PC-9 (cell line): ENCODE measurements at regions not wholly inside any gene's neighbourhood (a gene's known extent, or its start where the extent isn't known, plus 50 kb on each side); places are given as distances from the start of the nearest gene placed in this dataset.
A peak's percentile ranks its signal among the peaks of the same experiment; 100 is the strongest.

Source experiments
- BruUV-seq: library from RNA; stranded (reverse); fragments of 400-500 nt; replicated peaks from 2 replicates; lab custom pipeline; 2021; lab: Mats Ljungman, UMichigan
- CTCF ChIA-PET: fragments of 300-600 bp; sonication (Branson Sonifier 250); formaldehyde crosslinking; loops from one replicate; lab custom pipeline; 2022; ENCODE audit warnings: antibody characterized with exemption; lab: Charles Lee
- POLR2A ChIA-PET: fragments of 300-600 bp; sonication (Branson Sonifier 250); formaldehyde crosslinking; loops from one replicate; lab custom pipeline; 2022; ENCODE audit warnings: antibody characterized with exemption; ENCODE audit not compliant: unreplicated experiment; lab: Charles Lee
- DNase-seq, 2 experiments: peaks; one replicate each; pipeline versions ENCODE4 v3.0.0 to v3.0.0-alpha.2; 2015 to 2022; ENCODE audit warnings: mixed read lengths in 1 of 2
- H2AFZ ChIP-seq: fragments of 200-600 bp; sonication (generic); 2 replicates; pipeline ENCODE4 v1.8.1; 2017; ENCODE audit warnings: antibody characterized with exemption
- H3F3A ChIP-seq: fragments of 200-600 bp; sonication (generic); 2 replicates; pipeline ENCODE4 v1.8.1; 2017; ENCODE audit warnings: antibody characterized with exemption, mild to moderate bottlenecking, low read depth; ENCODE audit not compliant: insufficient read depth
- H3K27ac ChIP-seq: fragments of 200-600 bp; sonication (generic); 2 replicates; pipeline ENCODE4 v1.6.1; 2016; ENCODE audit warnings: mixed run types
- H3K27me3 ChIP-seq: fragments of 200-600 bp; sonication (generic); 2 replicates; pipeline ENCODE4 v1.6.1; 2016; ENCODE audit warnings: low read depth, mixed run types; ENCODE audit not compliant: insufficient read depth
- H3K36me3 ChIP-seq: fragments of 200-600 bp; sonication (generic); 2 replicates; pipeline ENCODE4 v1.6.1; 2016; ENCODE audit warnings: low read depth, mixed run types
- H3K4me1 ChIP-seq: fragments of 200-600 bp; sonication (generic); replicated peaks from 2 replicates; pipeline ENCODE4 v1.6.1; 2016; ENCODE audit warnings: mixed run types; ENCODE audit not compliant: insufficient read depth
- H3K4me2 ChIP-seq: fragments of 200-600 bp; sonication (generic); 2 replicates; pipeline ENCODE4 v1.6.1; 2017; ENCODE audit warnings: mixed run types
- H3K4me3 ChIP-seq: fragments of 200-600 bp; sonication (generic); 2 replicates; pipeline ENCODE4 v1.6.1; 2016; ENCODE audit warnings: mixed run types
- H3K79me2 ChIP-seq: fragments of 200-600 bp; sonication (generic); 2 replicates; pipeline ENCODE4 v1.6.1; 2017; ENCODE audit warnings: low read depth, mixed run types
- H3K9me2 ChIP-seq: fragments of 200-600 bp; sonication (generic); 2 replicates; pipeline ENCODE4 v1.8.1; 2017; ENCODE audit warnings: mild to moderate bottlenecking; ENCODE audit not compliant: insufficient read depth
- H3K9me3 ChIP-seq: fragments of 200-600 bp; sonication (generic); 2 replicates; pipeline ENCODE4 v1.8.1; 2016; ENCODE audit warnings: low read depth; ENCODE audit not compliant: insufficient read depth
- H4K20me1 ChIP-seq: fragments of 200-600 bp; sonication (generic); 2 replicates; pipeline ENCODE4 v1.8.1; 2017; ENCODE audit not compliant: insufficient read depth
- CTCF ChIP-seq: fragments of 200-600 bp; sonication (generic); conservative IDR thresholded peaks from 2 replicates; pipeline ENCODE4 v1.6.1; 2017; ENCODE audit warnings: mixed run types, antibody characterized with exemption, mild to moderate bottlenecking, moderate library complexity
- EZH2 ChIP-seq: fragments of 200-600 bp; sonication (generic); IDR thresholded peaks from 2 replicates; pipeline ENCODE4 v1.8.0; 2017; ENCODE audit warnings: antibody characterized with exemption, low read depth
- intact Hi-C: fragments of 100-400 bp; cut with micrococcal nuclease; formaldehyde crosslinking; loops from one replicate; pipeline ENCODE4 v1.10.0; 2022; ENCODE audit not compliant: unreplicated experiment

DNA sequence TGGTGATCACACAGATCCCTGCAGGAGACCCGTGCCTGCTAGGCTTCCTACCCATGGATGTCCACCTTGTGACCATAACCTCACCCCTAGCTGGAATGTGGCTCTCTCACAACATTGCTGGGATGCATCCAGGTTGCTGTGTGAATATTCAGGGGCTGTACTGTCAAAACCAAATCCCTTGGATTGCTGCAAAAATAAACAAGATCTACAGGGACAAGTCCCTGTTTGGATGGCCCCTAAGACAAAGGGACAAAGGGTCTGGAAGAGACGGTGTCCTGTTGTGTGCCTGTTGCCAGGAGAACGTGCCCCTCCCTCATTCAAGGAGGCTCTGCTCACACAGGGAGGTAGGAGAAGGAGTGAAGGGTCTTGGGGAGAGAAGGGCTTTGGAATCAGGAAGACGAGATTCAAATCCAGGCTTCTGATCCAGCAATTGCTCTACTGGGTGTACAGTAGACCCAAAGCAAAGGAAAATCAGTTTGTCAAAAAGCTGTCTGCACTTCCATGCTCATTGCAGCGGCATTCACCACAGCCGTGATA is 89.2 kb upstream of the WASF3 start:
- no peaks in the 10 kb centered on the region for H3K36me3 ChIP-seq
- no peaks in the 10 kb centered on the region for H4K20me1 ChIP-seq
- POLR2A ChIA-PET, result no interaction called here
- H3F3A ChIP-seq, result no peaks in the 10 kb centered on the region
- H3K9me2 ChIP-seq, result no peaks in the 10 kb centered on the region
- H3K79me2 ChIP-seq, result no peaks in the 10 kb centered on the region
- H3K4me2 ChIP-seq, result no peak overlapping the region
- intact Hi-C loops, result no loop called here
- CTCF ChIA-PET, result interaction anchor here (1.5 kb wide), 1 partner anchor 284 kb away, joined by 4 read pairs; no protein-coding TSS in a partner anchor
- TF ChIP-seq CTCF, result no peak
- TF ChIP-seq EZH2, result no peak
- H3K27ac ChIP-seq, result no peak overlapping the region
- H3K4me1 ChIP-seq, result no peaks in the 10 kb centered on the region
- H3K27me3 ChIP-seq, result no peaks in the 10 kb centered on the region
- no peak overlapping the region for H3K4me3 ChIP-seq
- DNase-seq, result peak; percentile 36 to 46
- H3K9me3 ChIP-seq, result no peaks in the 10 kb centered on the region; the same call in 1 of the 2 replicates
- BruUV-seq, result no TSS peak
- H2AFZ ChIP-seq, result no peak overlapping the region

- Histone ChIP-seq H3K4me1 (no peaks in the 10 kb centered on the region), H3K79me2 (no peaks in the 10 kb centered on the region), H3K9me3 (no peaks in the 10 kb centered on the region; the same call in 1 of the 2 replicates), H3K27ac (no peak overlapping the region), H3K4me3 (no peak overlapping the region), H3F3A (no peaks in the 10 kb centered on the region), H3K4me2 (no peak overlapping the region), H3K9me2 (no peaks in the 10 kb centered on the region), H4K20me1 (no peaks in the 10 kb centered on the region), H2AFZ (no peak overlapping the region), H3K27me3 (no peaks in the 10 kb centered on the region), H3K36me3 (no peaks in the 10 kb centered on the region)
- ChIA-PET POLR2A (no interaction called here), CTCF (no interaction called here)
- BruUV-seq, result no TSS peak
- TF ChIP-seq EZH2, result no peak
- TF ChIP-seq CTCF, result no peak
- no peak for DNase-seq
- intact Hi-C loops, result no loop called here
Measured at GRCh38 chr13:26469602-26470001, 87.9 kb upstream of the WASF3 start.

GRCh38 chr13:26471807-26472206 is 85.7 kb upstream of the WASF3 start:
- no peaks in the 10 kb centered on the region for H3K4me1 ChIP-seq
- POLR2A ChIA-PET, result no interaction called here
- H3F3A ChIP-seq, result no peaks in the 10 kb centered on the region
- H3K36me3 ChIP-seq, result no peaks in the 10 kb centered on the region
- CTCF ChIA-PET, result no interaction called here
- H2AFZ ChIP-seq, result no peak overlapping the region
- intact Hi-C loops, result no loop called here
- H3K27ac ChIP-seq, result no peak overlapping the region
- no peaks in the 10 kb centered on the region for H3K27me3 ChIP-seq
- no peak overlapping the region for H3K4me3 ChIP-seq
- no peaks in the 10 kb centered on the region for H4K20me1 ChIP-seq
- DNase-seq, result no peak
- H3K79me2 ChIP-seq, result no peaks in the 10 kb centered on the region
- no peaks in the 10 kb centered on the region for H3K9me2 ChIP-seq
- TF ChIP-seq EZH2 (no peak), CTCF (no peak)
- H3K9me3 ChIP-seq, result no peaks in the 10 kb centered on the region
- H3K4me2 ChIP-seq, result no peak overlapping the region
- BruUV-seq, result no TSS peak
